Superior temporal gyrus (tissue), 1 donor: ENCODE measurements at regions not wholly inside any gene's neighbourhood (a gene's known extent, or its start where the extent isn't known, plus 50 kb on each side); places are given as distances from the start of the nearest gene placed in this dataset.

Experiments used
- DNase-seq: peaks from one replicate; pipeline ENCODE4 v3.0.0-alpha.2; 2016; ENCODE audit errors: extremely low spot score

GRCh38 chr18:42401131-42401673, 446.2 kb downstream of the PIK3C3 start:
- no peak for DNase-seq

DNA sequence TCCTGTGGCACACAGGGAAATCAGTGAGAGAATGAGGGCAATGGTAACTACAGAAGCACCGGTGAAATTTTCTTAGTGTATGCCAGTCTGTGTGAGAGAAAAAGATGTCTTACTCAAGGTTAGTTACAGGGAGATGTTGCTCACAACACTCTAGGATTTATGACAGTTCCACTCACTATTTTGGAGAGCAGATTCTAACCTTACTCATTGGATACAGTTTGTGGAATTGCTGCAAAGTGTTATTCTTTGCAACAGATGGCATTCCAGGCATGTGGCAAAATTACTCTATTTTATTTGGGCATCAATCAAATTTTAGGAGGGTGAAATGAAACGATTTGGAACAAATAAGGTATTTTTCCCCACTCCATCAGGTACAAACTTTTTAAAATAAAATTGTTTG, 449.1 kb downstream of the PIK3C3 start:
- no peak for DNase-seq

DNA sequence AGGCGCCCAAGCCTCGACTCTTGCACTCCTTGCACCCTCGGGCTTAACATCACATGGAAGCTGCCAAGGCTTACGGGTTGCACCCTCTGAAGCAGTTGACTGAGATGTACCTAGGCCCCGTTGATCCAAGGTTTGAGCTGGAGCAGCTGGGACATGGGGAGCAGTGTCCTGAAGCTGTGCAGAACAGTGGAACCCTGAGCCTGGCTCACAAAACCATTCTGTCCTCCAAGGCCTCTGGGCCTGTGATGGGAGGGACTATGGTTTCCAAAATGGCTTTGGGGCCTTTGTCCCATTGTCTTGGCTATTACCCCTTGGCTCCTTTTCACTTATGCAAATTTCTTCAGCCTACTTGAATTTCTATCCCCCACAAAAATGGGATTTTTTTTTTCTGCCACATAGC, 454.0 kb downstream of the PIK3C3 start:
- no peak for DNase-seq

DNA sequence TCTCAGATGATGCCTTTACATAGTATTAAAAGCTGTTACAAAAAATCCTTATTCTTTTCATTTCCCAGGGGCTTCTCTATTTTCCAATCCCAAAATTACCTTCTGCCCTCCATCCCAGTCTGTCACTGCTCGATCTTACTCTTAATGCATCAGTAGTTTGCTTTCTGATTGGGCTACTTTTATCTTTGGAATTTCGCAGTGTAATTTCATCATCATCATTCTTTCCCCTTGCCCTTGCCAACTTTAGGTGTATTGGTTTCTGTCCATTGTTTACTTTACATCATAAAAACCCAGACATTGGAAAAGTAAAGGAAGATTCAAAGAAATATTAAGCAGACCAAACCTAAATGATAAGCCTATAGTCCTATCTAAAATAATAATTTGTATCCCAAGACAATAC, 457.2 kb downstream of the PIK3C3 start:
- DNase-seq = no peak

- no peak for DNase-seq
These were observed 457.9 kb downstream of the PIK3C3 start for GRCh38 chr18:42412896-42413295.

GRCh38 chr18:42413870-42414269, 458.8 kb downstream of the PIK3C3 start:
- DNase-seq = no peak

DNA sequence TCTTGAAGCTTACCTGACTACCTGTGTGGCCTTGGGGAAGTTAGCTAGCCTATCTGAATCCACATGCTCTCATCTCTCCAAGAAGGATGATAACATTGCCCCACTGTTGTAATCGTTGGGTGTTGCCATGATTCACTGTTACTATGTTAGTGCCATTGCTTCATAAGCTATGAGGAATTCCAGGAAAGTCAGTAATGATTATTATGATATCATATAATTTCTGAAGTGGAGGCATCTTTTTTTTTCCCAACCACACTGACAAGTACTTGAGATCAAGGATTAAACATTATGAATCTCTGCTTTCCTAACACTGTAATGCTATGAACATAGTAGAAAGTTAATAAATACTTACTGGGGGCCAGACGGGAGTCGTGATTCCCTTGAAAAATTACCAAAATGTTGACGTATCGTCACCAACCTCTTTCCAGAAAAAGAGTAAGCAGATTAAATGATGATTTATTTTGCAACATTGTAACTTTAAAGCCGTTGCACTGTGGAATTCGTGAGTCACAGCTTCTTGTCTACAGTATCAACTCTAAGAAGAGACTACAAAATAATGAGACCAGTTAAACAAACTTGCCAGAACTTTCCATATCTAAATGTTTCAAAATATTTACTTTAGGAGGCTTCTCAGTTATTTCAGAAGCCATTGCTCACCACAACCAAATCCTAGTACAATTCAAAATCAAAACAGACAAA, 459.9 kb downstream of the PIK3C3 start:
- DNase-seq = no peak

GRCh38 chr18:42417189-42417588, 462.2 kb downstream of the PIK3C3 start:
- DNase-seq = no peak

DNA sequence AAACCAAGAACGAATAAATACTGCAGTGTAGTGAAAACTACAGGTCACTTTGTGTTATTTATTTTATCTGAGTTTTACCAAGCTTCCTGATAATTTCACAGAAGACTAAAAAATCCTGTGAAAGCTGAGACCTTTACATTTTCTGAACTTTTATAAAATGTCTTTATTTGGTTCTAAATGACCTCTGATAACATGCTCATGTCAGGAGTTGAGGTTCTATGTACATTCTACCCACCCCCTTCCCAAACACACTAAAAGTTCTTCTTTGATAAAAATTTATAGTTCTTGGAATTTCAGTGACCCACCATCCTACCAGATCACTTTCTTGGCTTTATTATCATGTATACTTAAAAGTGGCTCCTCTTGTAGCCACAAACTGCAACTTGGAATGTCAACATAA, 463.1 kb downstream of the PIK3C3 start:
- DNase-seq = no peak

DNA sequence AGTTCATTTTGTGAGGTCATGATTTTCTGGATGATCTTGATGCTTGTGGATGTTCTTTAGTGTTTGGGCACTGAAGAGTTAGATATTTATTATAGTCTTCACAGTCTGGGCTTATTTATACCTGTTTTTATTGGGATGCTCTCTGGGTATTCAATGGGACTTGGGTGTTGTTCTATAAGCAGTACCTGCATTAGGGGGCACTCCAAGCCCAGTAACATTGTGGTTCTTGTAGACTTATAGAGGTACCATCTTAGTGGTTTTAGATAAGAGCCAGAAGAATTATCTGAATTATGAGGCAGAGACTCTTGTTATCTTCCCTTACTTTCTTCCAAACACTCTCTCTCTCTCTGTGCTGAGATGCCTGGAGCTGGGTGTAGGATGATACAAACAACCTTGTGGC, 470.0 kb downstream of the PIK3C3 start:
- DNase-seq = no peak

GRCh38 chr18:42426496-42427015, 471.5 kb downstream of the PIK3C3 start:
- DNase-seq = no peak

DNA sequence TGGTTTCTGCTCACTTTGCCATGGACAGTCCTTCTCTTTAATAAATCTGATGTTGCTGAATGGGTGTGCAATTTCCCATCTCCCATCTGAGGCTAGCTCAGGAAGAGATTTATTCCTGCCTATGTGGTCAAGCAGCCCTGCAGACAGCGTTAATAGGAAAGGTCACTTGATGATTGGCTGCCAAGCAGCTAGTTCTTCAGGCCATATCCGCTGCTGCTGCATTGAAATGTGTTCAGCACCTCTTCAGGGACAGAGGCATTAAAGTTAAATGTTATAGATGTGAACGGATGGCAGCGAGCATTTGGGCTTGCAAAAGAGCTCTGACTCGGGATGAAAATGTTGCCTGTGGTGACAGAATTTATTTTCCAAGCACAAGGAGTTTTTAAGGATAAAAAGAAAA, 474.2 kb downstream of the PIK3C3 start:
- no peak for DNase-seq

DNA sequence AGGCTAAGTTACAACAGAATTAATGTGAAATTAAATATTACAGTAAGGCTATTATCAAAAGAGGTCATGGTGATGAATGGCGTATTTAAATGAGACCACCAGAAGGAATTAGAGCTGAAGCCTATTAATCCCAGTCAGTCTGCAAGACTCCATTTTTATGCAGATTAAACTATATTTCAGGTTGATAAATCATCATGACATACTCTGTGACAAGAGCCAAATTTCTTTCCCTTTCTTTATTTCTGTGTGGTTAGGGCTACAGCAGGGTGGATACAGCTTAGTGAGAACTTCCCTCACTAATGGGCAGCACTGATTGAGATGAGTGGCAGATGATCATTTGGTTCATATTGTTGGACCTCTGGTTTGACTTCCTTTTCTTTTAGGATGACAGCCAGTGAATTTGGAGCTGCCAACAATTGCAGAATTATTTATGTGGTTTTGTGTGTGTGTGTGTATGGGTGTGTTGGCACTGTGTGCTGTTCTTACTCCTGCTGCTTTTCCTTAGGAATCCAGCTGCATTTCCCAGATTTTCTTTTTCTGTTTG, 481.3 kb downstream of the PIK3C3 start:
- DNase-seq = no peak

DNA sequence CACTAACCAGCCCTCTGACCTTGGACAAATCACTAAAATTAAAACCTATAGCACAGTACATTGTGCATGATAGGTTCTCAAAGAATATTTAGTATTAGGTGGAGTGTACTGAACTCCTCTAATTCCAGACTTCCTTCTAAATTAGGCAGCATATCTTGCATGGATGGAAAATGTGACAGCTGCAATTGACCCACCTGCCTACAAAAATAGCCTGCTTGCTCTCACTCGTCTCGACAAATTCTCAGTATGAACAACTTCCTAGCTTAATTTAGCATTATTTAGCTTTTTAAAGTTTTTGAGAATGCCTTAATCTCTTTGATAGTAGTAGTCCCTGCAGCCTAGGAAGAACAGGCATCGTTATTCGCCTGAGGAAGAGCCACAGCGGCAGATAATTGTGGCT, 482.0 kb downstream of the PIK3C3 start:
- no peak for DNase-seq

GRCh38 chr18:42437646-42438045, 482.6 kb downstream of the PIK3C3 start:
- no peak for DNase-seq

- DNase-seq = no peak
These were observed 487.6 kb downstream of the PIK3C3 start for GRCh38 chr18:42442656-42443055.

- no peak for DNase-seq
These were observed 489.3 kb downstream of the PIK3C3 start for GRCh38 chr18:42444349-42444748.

- DNase-seq = no peak
These were observed 490.3 kb downstream of the PIK3C3 start for GRCh38 chr18:42445359-42445758.

DNA sequence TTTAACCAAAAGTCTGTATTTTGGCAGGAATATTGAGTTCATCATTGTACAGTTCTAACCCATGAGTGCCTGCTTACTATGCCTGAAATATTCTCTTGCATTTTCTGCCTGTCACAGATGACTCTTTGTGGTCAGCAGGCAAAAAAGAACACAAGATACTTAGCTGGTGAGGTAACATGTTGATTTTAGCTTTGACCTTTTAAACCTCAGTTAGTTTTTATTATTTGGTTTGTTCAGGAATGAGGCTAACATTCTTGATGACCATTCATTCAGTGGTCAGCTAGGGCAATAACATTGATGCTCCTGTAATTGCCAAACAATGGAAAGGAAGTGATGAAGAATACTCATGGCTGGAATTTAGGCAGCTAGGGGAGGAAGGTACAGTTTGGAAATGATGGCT, 491.2 kb downstream of the PIK3C3 start:
- DNase-seq = no peak

DNA sequence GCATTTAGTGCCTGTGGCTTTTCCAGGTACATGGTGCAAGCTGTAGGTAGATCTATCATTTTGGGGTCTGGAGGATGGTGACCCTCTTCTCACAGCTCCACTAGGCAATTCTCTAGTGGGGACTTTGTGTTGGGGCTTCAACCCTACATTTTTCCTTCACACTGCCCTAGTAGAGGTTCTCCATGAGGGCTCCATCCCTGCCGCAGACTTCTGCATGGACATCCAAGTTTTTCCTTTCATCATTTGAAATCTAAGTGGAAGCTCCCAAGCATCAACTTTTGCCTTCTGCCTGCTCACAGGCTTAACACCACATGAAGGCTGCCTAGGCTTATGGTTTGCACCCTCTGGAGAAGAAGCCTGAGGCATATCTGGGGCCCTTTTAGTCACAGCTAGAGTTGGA, 492.7 kb downstream of the PIK3C3 start:
- DNase-seq = no peak

GRCh38 chr18:42458226-42458625, 503.2 kb downstream of the PIK3C3 start:
- no peak for DNase-seq

- no peak for DNase-seq
These were observed 504.8 kb downstream of the PIK3C3 start for GRCh38 chr18:42459873-42460272.

- DNase-seq = no peak
These were observed 516.9 kb downstream of the PIK3C3 start for GRCh38 chr18:42471885-42472284.
